ENCODE measurements at regions not wholly inside any gene's neighbourhood (a gene's known extent, or its start where the extent isn't known, plus 50 kb on each side); places are given as distances from the start of the nearest gene placed in this dataset.
"Not testable (repeated sequence)": the region's sequence is repeated elsewhere in the genome, so short reads cannot be mapped to it uniquely, and the experiment has no call there.

- BruUV-seq (replicated peaks); H3K36me3 ChIP-seq (replicated peaks in 1 of 2; ENCODE audit: control insufficient read depth in 1 of 2, insufficient read depth in 2 of 2, low read length in 2 of 2); DNase-seq (ENCODE audit: low spot score); H3K27ac ChIP-seq (ENCODE audit: extremely low read length, insufficient read depth, low read length); CTCF ChIA-PET (ENCODE audit: low intra/inter-chr PET ratio, low total read pairs); H4K20me1 ChIP-seq (ENCODE audit: insufficient read depth, low read length); intact Hi-C loops (cut with micrococcal nuclease; ENCODE audit: unreplicated experiment); POLR2A ChIA-PET; in situ Hi-C loops (cut with HindIII; ENCODE audit: extremely low pct_ligation_motif_present, low pct_unique_long_range_greater_than_20kb); H3K9ac ChIP-seq (ENCODE audit: insufficient read depth, low read depth, low read length); H3K9me3 ChIP-seq (ENCODE audit: low read length); H3K27me3 ChIP-seq (ENCODE audit: control insufficient read depth in 1 of 2, insufficient read depth in 2 of 2, low read length in 2 of 2); H2AFZ ChIP-seq (ENCODE audit: low read length); H3K79me2 ChIP-seq (ENCODE audit: insufficient read depth, low read length); TF ChIP-seq GABPA (IDR thresholded peaks at IDR 0.05; ENCODE audit: low read depth, low read length): not testable (repeated sequence)
- ATAC-seq (peak; percentile 63), FAIRE-seq (peak; percentile 72)
- 0 out of 2 replicates have a peak overlapping the region, but pooled peaks have one; percentile 9 for H3K4me2 ChIP-seq (ENCODE audit: low read depth, low read length)
- peak overlapping the region in 1 of 3 experiments; percentile 9; a peak in 1 of 6 replicates for H3K4me3 ChIP-seq (replicated peaks in 1 of 3; ENCODE audit: insufficient read depth in 1 of 3, low read depth in 2 of 3, low read length in 3 of 3)
- TF ChIP-seq ELF3 (CRISPR knock-in tag; IDR thresholded peaks at IDR 0.05): peak; percentile 46
- TF ChIP-seq ETV5 (CRISPR knock-in tag; IDR thresholded peaks at IDR 0.05; ENCODE audit: borderline replicate concordance): peak; percentile 48; the same call in 1 of the 2 replicates
- TF ChIP-seq ZNF121 (CRISPR knock-in tag; IDR thresholded peaks at IDR 0.05): 0 out of 2 replicates have a peak, but pooled peaks have one; percentile 50
- TF ChIP-seq MIXL1 (CRISPR knock-in tag; IDR thresholded peaks at IDR 0.05): 0 out of 2 replicates have a peak, but pooled peaks have one; percentile 20
- TF ChIP-seq GABPA (CRISPR knock-in tag; IDR thresholded peaks at IDR 0.05; ENCODE audit: low read depth): peak; percentile 59; the same call in 1 of the 2 replicates
- peak; percentile 37; the same call in 1 of the 2 replicates for TF ChIP-seq GABPB1 (CRISPR knock-in tag; IDR thresholded peaks at IDR 0.05)
- TF ChIP-seq RARA (CRISPR knock-in tag; IDR thresholded peaks at IDR 0.05): peak; percentile 35; the same call in 1 of the 2 replicates
- peaks cover 26% of the 10 kb centered on the region for H3K4me1 ChIP-seq (ENCODE audit: insufficient read depth, low read length)
- WGBS (ENCODE audit: low lambda C conversion rate): 44% methylated on average over 8 of the region's 12 CpGs
Measured at GRCh38 chr20:48213635-48214034, 428.4 kb upstream of the SULF2 start.

GRCh38 chr20:48212806-48213509 lies 427.7 kb upstream of the SULF2 start:
- FAIRE-seq (no peak), ATAC-seq (no peak), DNase-seq (ENCODE audit: low spot score) (no peak)
- in situ Hi-C loops (cut with HindIII; ENCODE audit: extremely low pct_ligation_motif_present, low pct_unique_long_range_greater_than_20kb) (no loop called here), intact Hi-C loops (cut with micrococcal nuclease; ENCODE audit: unreplicated experiment) (no loop called here)
- no peaks in the 10 kb centered on the region for H3K9me3 ChIP-seq (ENCODE audit: low read length)
- no peak overlapping the region for H3K27ac ChIP-seq (ENCODE audit: extremely low read length, insufficient read depth, low read length)
- H3K27me3 ChIP-seq (ENCODE audit: control insufficient read depth in 1 of 2, insufficient read depth in 2 of 2, low read length in 2 of 2): peaks cover 0 to 9% of the 10 kb centered on the region in 2 experiments; a peak in 3 of 5 replicates
- no peak overlapping the region for H3K4me3 ChIP-seq (replicated peaks in 1 of 3; ENCODE audit: insufficient read depth in 1 of 3, low read depth in 2 of 3, low read length in 3 of 3)
- no peak overlapping the region for H3K9ac ChIP-seq (ENCODE audit: insufficient read depth, low read depth, low read length)
- no TSS peak for BruUV-seq (replicated peaks)
- H3K36me3 ChIP-seq (replicated peaks in 1 of 2; ENCODE audit: control insufficient read depth in 1 of 2, insufficient read depth in 2 of 2, low read length in 2 of 2): no peaks in the 10 kb centered on the region
- 37% methylated on average over 3 of the region's 3 CpGs for WGBS (ENCODE audit: low lambda C conversion rate)
- TF ChIP-seq ZNF329 (CRISPR knock-in tag; IDR thresholded peaks at IDR 0.05; ENCODE audit: low read depth) (peak; percentile 98), FOXO4 (CRISPR knock-in tag; conservative IDR thresholded peaks at IDR 0.05) (0 out of 2 replicates have a peak, but pooled peaks have one; percentile 21), ZNF383 (CRISPR knock-in tag; IDR thresholded peaks at IDR 0.05; ENCODE audit: borderline replicate concordance) (no peak)
- ChIA-PET POLR2A (no interaction called here), CTCF (ENCODE audit: low intra/inter-chr PET ratio, low total read pairs) (no interaction called here)
- peaks cover 26% of the 10 kb centered on the region for H3K4me1 ChIP-seq (ENCODE audit: insufficient read depth, low read length)
- H3K79me2 ChIP-seq (ENCODE audit: insufficient read depth, low read length): no peaks in the 10 kb centered on the region
- H3K4me2 ChIP-seq (ENCODE audit: low read depth, low read length): no peak overlapping the region
- no peaks in the 10 kb centered on the region for H4K20me1 ChIP-seq (ENCODE audit: insufficient read depth, low read length)
- no peak overlapping the region for H2AFZ ChIP-seq (ENCODE audit: low read length)
